Erythroblast (primary cell): ENCODE measurements at regions not wholly inside any gene's neighbourhood (a gene's known extent, or its start where the extent isn't known, plus 50 kb on each side); places are given as distances from the start of the nearest gene placed in this dataset.

Experiments
- GATA1 ChIP-seq: IDR thresholded peaks from 2 replicates; pipeline ENCODE4 v1.6.1; 2011; ENCODE audit warnings: low read depth, mild to moderate bottlenecking, control low read depth, low read length, moderate library complexity
- POLR2A ChIP-seq: IDR thresholded peaks from 2 replicates; pipeline ENCODE4 v1.6.1; 2011; ENCODE audit warnings: mild to moderate bottlenecking, low read length

DNA sequence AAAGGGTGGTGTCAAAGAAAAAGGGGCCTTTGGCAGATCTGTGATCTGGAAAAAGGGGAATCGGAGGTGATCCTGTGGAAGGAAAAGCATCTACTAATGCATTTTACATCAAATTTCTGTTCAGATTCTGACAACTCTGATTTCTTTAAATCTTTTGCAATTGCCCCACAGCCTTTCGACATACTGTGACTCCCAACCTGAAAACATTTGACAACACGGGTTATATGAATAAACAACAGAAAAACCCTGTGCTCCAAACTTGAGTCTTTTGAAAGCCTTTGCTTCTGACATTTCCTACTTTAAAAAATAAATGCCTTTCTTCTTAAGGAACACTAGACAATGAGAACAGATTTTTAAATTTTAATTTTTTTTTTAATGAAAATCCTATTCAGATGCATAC, 231.9 kb upstream of the HMGA2 start:
- TF ChIP-seq POLR2A: no peak
- no peak for TF ChIP-seq GATA1
